Activated CD8-positive, alpha-beta T cell treated with anti-CD3 and anti-CD28 coated beads for 36 hours (primary cell): ENCODE measurements at regions not wholly inside any gene's neighbourhood (a gene's known extent, or its start where the extent isn't known, plus 50 kb on each side); places are given as distances from the start of the nearest gene placed in this dataset.

Source experiments
- ATAC-seq: fragments of 200-7000 bp; cut with Tn5 transposase; one replicate; pipeline ENCODE4 v1.10.0; 2021; ENCODE audit warnings: mild to moderate bottlenecking, moderate library complexity
- CTCF ChIA-PET: fragments of 350-600 bp; sonication (Branson Sonifier 250); formaldehyde crosslinking; loops from one replicate; lab custom pipeline; 2021; ENCODE audit warnings: antibody characterized with exemption; lab: Charles Lee
- POLR2A ChIA-PET: fragments of 350-600 bp; sonication (Branson Sonifier 250); formaldehyde crosslinking; loops from one replicate; lab custom pipeline; 2021; ENCODE audit warnings: antibody characterized with exemption; lab: Charles Lee
- DNase-seq: peaks from one replicate; pipeline ENCODE4 v3.0.0-alpha.2; 2020
- H3K27ac Mint-ChIP-seq: one replicate; pipeline ENCODE4 v1.8.0; 2021; ENCODE audit warnings: mild to moderate bottlenecking, mixed read lengths
- H3K27me3 Mint-ChIP-seq: one replicate; pipeline ENCODE4 v1.8.0; 2021; ENCODE audit warnings: mixed read lengths
- H3K36me3 Mint-ChIP-seq: one replicate; pipeline ENCODE4 v1.8.0; 2021; ENCODE audit warnings: low read depth, mixed read lengths
- H3K4me1 Mint-ChIP-seq: one replicate; pipeline ENCODE4 v1.8.0; 2021; ENCODE audit warnings: low read depth, mixed read lengths
- H3K4me3 Mint-ChIP-seq: one replicate; pipeline ENCODE4 v1.8.0; 2021; ENCODE audit warnings: mild to moderate bottlenecking, moderate library complexity, mixed read lengths
- H3K9me3 Mint-ChIP-seq: one replicate; pipeline ENCODE4 v1.8.0; 2021; ENCODE audit warnings: mixed read lengths
- intact Hi-C: fragments of 100-400 bp; cut with micrococcal nuclease; formaldehyde crosslinking; loops from one replicate; pipeline ENCODE4 v1.10.0; 2022
- TF ChIP-seq, protein P1 (sequence below): fragments of 200-600 bp; IDR thresholded peaks from one replicate; pipeline ENCODE4 v1.8.0; 2022; ENCODE audit warnings: antibody characterized with exemption, mild to moderate bottlenecking

- TF ChIP-seq, protein P1, sequence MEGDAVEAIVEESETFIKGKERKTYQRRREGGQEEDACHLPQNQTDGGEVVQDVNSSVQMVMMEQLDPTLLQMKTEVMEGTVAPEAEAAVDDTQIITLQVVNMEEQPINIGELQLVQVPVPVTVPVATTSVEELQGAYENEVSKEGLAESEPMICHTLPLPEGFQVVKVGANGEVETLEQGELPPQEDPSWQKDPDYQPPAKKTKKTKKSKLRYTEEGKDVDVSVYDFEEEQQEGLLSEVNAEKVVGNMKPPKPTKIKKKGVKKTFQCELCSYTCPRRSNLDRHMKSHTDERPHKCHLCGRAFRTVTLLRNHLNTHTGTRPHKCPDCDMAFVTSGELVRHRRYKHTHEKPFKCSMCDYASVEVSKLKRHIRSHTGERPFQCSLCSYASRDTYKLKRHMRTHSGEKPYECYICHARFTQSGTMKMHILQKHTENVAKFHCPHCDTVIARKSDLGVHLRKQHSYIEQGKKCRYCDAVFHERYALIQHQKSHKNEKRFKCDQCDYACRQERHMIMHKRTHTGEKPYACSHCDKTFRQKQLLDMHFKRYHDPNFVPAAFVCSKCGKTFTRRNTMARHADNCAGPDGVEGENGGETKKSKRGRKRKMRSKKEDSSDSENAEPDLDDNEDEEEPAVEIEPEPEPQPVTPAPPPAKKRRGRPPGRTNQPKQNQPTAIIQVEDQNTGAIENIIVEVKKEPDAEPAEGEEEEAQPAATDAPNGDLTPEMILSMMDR = no peak
- intact Hi-C loops = no loop called here
- Mint-ChIP-seq H3K4me3 (no peak overlapping the region), H3K36me3 (no peaks in the 10 kb centered on the region), H3K9me3 (no peaks in the 10 kb centered on the region), H3K27me3 (peaks cover 3% of the 10 kb centered on the region), H3K4me1 (no peaks in the 10 kb centered on the region), H3K27ac (no peak overlapping the region)
- CTCF ChIA-PET = interaction anchor here (0.6 kb wide), 1 partner anchor 340 kb away, joined by 3 read pairs; no protein-coding TSS in a partner anchor
- POLR2A ChIA-PET = no interaction called here
- ATAC-seq (no peak), DNase-seq (no peak)
Measured at GRCh38 chr6:6397842-6398241, 77.4 kb upstream of the F13A1 start.

DNA sequence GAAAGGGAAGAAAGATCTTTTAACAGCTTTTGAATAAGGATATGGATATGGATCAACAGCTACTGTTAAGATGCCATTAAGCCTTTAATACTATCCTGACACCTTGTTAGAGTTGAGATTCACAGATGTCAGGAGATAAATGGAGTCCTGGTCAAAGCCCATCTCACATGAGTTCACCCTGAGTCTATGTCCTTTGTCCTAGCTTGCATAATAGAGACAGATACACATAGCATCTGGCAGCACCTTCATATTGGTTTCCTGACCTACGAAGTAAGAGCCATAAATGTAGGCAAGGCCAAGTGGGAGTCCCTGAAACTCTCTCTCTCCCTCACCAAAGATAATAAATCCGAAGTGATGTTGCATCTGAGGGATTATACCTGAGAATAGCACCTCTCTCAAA, 79.1 kb upstream of the F13A1 start:
- Mint-ChIP-seq H3K27me3 (peaks cover 3% of the 10 kb centered on the region), H3K9me3 (no peaks in the 10 kb centered on the region), H3K36me3 (no peaks in the 10 kb centered on the region), H3K4me3 (no peak overlapping the region), H3K4me1 (no peaks in the 10 kb centered on the region), H3K27ac (no peak overlapping the region)
- intact Hi-C loops = no loop called here
- ATAC-seq = no peak
- ChIA-PET CTCF (interaction anchor here (0.8 kb wide), 1 partner anchor 10 kb away, joined by 3 read pairs; no protein-coding TSS in a partner anchor), POLR2A (interaction anchor here (0.6 kb wide), 1 partner anchor 12 kb away, joined by 3 read pairs; no protein-coding TSS in a partner anchor)
- TF ChIP-seq, protein P1 = no peak
- DNase-seq = no peak

DNA sequence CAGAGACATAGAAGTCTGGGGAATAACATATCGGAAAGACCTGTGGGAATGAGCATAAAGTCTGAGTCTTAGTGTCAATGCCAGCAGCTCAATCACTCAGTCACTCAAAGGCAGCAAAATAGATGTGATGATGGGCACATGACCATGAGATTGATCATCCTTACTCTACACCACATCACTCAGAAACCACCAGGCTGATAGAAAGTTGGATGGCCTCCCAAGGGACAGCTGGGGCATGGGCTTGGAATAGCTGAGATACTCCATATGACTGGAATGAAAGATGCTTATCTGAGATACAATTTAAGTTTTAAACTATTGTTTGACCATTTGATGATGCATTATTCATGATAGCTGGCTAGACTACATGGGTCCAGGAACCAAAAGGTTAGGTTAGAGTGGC, 80.9 kb upstream of the F13A1 start:
- H3K27me3 Mint-ChIP-seq = peaks cover 3% of the 10 kb centered on the region
- no peak for ATAC-seq
- intact Hi-C loops = no loop called here
- no peaks in the 10 kb centered on the region for H3K36me3 Mint-ChIP-seq
- H3K4me3 Mint-ChIP-seq = no peak overlapping the region
- no peak for DNase-seq
- CTCF ChIA-PET = no interaction called here
- no peaks in the 10 kb centered on the region for H3K9me3 Mint-ChIP-seq
- POLR2A ChIA-PET = no interaction called here
- TF ChIP-seq, protein P1 = no peak
- no peaks in the 10 kb centered on the region for H3K4me1 Mint-ChIP-seq
- H3K27ac Mint-ChIP-seq = no peak overlapping the region

GRCh38 chr6:6402006-6402405, 81.5 kb upstream of the F13A1 start:
- TF ChIP-seq, protein P1 = no peak
- no peaks in the 10 kb centered on the region for H3K36me3 Mint-ChIP-seq
- no peak for DNase-seq
- ChIA-PET CTCF (no interaction called here), POLR2A (no interaction called here)
- peaks cover 3% of the 10 kb centered on the region for H3K27me3 Mint-ChIP-seq
- no peaks in the 10 kb centered on the region for H3K9me3 Mint-ChIP-seq
- no peak overlapping the region for H3K27ac Mint-ChIP-seq
- H3K4me3 Mint-ChIP-seq = no peak overlapping the region
- ATAC-seq = no peak
- H3K4me1 Mint-ChIP-seq = no peaks in the 10 kb centered on the region
- intact Hi-C loops = no loop called here

- no peak overlapping the region for H3K27ac Mint-ChIP-seq
- no peak overlapping the region for H3K4me3 Mint-ChIP-seq
- H3K4me1 Mint-ChIP-seq = no peaks in the 10 kb centered on the region
- POLR2A ChIA-PET = no interaction called here
- H3K9me3 Mint-ChIP-seq = no peaks in the 10 kb centered on the region
- intact Hi-C loops = no loop called here
- ATAC-seq (no peak), DNase-seq (no peak)
- H3K27me3 Mint-ChIP-seq = peaks cover 3% of the 10 kb centered on the region
- H3K36me3 Mint-ChIP-seq = no peaks in the 10 kb centered on the region
- TF ChIP-seq, protein P1 = no peak
- CTCF ChIA-PET = no interaction called here
Measured at GRCh38 chr6:6402591-6402990, 82.1 kb upstream of the F13A1 start.
